Renal pelvis (tissue), 1 donor: ENCODE measurements at regions not wholly inside any gene's neighbourhood (a gene's known extent, or its start where the extent isn't known, plus 50 kb on each side); places are given as distances from the start of the nearest gene placed in this dataset.
A peak's percentile ranks its signal among the peaks of the same experiment; 100 is the strongest.

Experiments used
- DNase-seq: peaks from one replicate; pipeline ENCODE4 v3.0.0-alpha.2; 2013

- DNase-seq = no peak
These were observed 65.0 kb downstream of the CBLN1 start for GRCh38 chr16:49216593-49216992.

- no peak for DNase-seq
These were observed 68.0 kb downstream of the CBLN1 start for GRCh38 chr16:49213594-49213993.

- no peak for DNase-seq
These were observed 77.4 kb downstream of the CBLN1 start for GRCh38 chr16:49204191-49204590.

GRCh38 chr16:49203361-49203760 is 78.3 kb downstream of the CBLN1 start:
- DNase-seq = no peak

GRCh38 chr16:49201118-49201517 is 80.5 kb downstream of the CBLN1 start:
- no peak for DNase-seq

- DNase-seq = no peak
These were observed 81.3 kb downstream of the CBLN1 start for GRCh38 chr16:49200223-49200820.

GRCh38 chr16:49195237-49195548 is 86.4 kb downstream of the CBLN1 start:
- DNase-seq = no peak

- no peak for DNase-seq
These were observed 87.0 kb downstream of the CBLN1 start for GRCh38 chr16:49194537-49195236.

- DNase-seq = no peak
These were observed 88.0 kb downstream of the CBLN1 start for GRCh38 chr16:49193596-49193995.

GRCh38 chr16:49189286-49189685 is 92.4 kb downstream of the CBLN1 start:
- no peak for DNase-seq

GRCh38 chr16:49183911-49184310 is 97.7 kb downstream of the CBLN1 start:
- DNase-seq = no peak

- no peak for DNase-seq
These were observed 99.7 kb downstream of the CBLN1 start for GRCh38 chr16:49181791-49182518.

- DNase-seq = no peak
These were observed 101.8 kb downstream of the CBLN1 start for GRCh38 chr16:49179714-49180330.

GRCh38 chr16:49168126-49168525 is 113.5 kb downstream of the CBLN1 start:
- DNase-seq = no peak

- no peak for DNase-seq
These were observed 116.6 kb downstream of the CBLN1 start for GRCh38 chr16:49165025-49165424.

- DNase-seq = no peak
These were observed 120.4 kb downstream of the CBLN1 start for GRCh38 chr16:49161191-49161590.

- DNase-seq = peak; percentile 61
These were observed 123.5 kb downstream of the CBLN1 start for GRCh38 chr16:49158029-49158642.

- no peak for DNase-seq
These were observed 131.3 kb downstream of the CBLN1 start for GRCh38 chr16:49150341-49150740.

GRCh38 chr16:49148410-49148809 is 133.2 kb downstream of the CBLN1 start:
- DNase-seq = no peak

- no peak for DNase-seq
These were observed 141.0 kb downstream of the CBLN1 start for GRCh38 chr16:49140618-49141017.

- no peak for DNase-seq
These were observed 151.2 kb downstream of the CBLN1 start for GRCh38 chr16:49130397-49130796.

GRCh38 chr16:49129935-49130334 is 151.7 kb downstream of the CBLN1 start:
- DNase-seq = no peak

- DNase-seq = no peak
These were observed 152.9 kb downstream of the CBLN1 start for GRCh38 chr16:49128740-49129139.
